AG09309 (cell line): ENCODE measurements at regions not wholly inside any gene's neighbourhood (a gene's known extent, or its start where the extent isn't known, plus 50 kb on each side); places are given as distances from the start of the nearest gene placed in this dataset.
"Not testable (repeated sequence)": the region's sequence is repeated elsewhere in the genome, so short reads cannot be mapped to it uniquely, and the experiment has no call there.

Source experiments
- DNase-seq: peaks from one replicate; pipeline ENCODE4 v3.0.0-alpha.2; 2010; ENCODE audit warnings: low read depth
- H3K4me3 ChIP-seq: 2 replicates; pipeline ENCODE4 v1.5.1; 2011; ENCODE audit warnings: mild to moderate bottlenecking, low read depth, low read length, moderate library complexity; ENCODE audit not compliant: control insufficient read depth
- TF ChIP-seq, protein P1 (sequence below): IDR thresholded peaks from 2 replicates; pipeline ENCODE4 v1.5.1; 2011; ENCODE audit warnings: mild to moderate bottlenecking, low read depth, low read length, inconsistent platforms; ENCODE audit not compliant: insufficient read depth, control insufficient read depth; ENCODE audit errors: missing control alignments

DNA sequence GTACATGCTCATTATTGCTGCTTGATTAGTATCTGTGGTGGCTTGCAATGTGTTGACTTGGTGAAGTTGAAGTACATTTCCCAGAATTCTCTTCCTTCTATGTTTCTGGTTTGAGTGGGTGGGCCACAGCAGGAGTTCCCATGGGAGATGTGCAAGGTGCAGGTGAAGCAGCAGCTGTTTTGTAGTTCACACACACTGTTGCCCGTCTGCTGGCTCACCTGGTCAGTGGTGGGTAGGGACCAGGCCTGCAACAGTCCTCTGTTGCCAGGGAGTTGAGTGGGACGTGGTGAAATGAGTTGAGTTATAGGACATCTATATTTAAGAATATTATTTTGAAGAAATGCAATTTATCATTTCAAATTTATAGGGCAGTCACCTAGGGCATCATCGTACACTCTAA lies 417.4 kb downstream of the TMEM135 start:
- DNase-seq: no peak
- no peak overlapping the region for H3K4me3 ChIP-seq
- TF ChIP-seq, protein P1, sequence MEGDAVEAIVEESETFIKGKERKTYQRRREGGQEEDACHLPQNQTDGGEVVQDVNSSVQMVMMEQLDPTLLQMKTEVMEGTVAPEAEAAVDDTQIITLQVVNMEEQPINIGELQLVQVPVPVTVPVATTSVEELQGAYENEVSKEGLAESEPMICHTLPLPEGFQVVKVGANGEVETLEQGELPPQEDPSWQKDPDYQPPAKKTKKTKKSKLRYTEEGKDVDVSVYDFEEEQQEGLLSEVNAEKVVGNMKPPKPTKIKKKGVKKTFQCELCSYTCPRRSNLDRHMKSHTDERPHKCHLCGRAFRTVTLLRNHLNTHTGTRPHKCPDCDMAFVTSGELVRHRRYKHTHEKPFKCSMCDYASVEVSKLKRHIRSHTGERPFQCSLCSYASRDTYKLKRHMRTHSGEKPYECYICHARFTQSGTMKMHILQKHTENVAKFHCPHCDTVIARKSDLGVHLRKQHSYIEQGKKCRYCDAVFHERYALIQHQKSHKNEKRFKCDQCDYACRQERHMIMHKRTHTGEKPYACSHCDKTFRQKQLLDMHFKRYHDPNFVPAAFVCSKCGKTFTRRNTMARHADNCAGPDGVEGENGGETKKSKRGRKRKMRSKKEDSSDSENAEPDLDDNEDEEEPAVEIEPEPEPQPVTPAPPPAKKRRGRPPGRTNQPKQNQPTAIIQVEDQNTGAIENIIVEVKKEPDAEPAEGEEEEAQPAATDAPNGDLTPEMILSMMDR: no peak

DNA sequence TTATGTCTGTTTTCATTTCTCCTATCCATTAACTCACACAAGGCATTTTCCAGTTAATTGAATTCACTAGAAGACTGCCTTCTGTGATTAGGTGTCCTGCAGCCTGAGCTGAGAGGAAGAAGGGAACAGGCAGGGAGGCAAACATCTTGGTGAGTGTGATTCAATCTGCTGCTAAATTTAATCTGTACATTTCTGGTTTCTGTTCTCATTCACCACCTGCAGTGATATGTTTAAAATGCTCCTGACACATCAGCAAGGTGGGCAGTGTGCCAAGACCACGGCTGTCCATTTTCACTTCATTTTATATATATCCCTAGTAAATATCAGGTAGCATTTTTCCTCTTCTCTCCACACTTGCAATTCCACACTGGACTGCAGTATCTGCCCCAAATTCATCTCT lies 416.5 kb downstream of the TMEM135 start:
- TF ChIP-seq, protein P1: no peak

DNA sequence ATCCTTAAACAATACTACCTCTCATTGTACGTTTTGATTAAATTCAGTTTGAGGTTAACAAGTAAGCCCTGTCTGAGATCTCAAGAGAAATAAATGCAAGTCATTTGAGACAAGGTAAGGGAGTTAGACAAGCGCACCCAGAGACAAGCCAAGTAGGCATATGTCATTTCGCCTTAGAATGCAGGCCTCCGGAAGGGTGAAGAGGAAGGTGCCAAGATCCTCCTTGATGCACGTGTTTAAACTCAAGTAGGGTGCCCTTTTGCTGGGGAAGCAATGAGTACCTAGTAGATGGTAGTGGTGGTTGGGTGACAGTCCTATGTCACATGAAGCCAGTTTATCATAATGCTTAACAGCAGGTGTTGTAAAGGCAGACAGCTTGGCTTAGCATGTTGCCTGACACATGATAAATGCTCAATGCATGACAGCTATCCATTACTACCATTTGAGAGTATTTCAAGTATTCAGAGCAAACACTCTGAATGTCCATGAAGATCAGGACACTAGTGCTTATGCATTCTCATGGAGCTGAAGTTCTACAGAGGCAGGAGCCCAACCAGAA lies 415.9 kb downstream of the TMEM135 start:
- H3K4me3 ChIP-seq: no peak overlapping the region
- no peak for DNase-seq
- TF ChIP-seq, protein P1: no peak

More for the DNA sequence above, 416.5 kb downstream of the TMEM135 start:
- no peak overlapping the region for H3K4me3 ChIP-seq
- no peak for DNase-seq

DNA sequence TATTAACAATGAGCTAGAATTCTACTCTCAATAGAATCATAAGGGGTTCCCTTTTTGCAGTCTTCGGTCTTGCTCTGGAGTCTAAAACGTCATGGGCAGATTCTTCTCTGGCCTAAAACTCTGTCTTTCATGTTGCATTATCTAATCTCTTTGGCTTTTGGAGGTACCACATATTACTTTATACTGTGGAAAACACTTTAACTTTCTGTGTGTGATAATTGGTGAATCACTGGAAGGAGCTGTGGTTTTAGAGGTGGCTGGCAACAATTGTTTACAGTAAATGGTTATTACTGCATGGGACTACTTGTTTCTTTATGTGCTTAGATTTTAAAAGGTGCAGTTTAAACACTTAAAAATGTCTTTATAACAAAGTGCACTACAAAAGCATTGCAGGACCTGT lies 414.3 kb downstream of the TMEM135 start:
- not testable (repeated sequence) for H3K4me3 ChIP-seq, DNase-seq

DNA sequence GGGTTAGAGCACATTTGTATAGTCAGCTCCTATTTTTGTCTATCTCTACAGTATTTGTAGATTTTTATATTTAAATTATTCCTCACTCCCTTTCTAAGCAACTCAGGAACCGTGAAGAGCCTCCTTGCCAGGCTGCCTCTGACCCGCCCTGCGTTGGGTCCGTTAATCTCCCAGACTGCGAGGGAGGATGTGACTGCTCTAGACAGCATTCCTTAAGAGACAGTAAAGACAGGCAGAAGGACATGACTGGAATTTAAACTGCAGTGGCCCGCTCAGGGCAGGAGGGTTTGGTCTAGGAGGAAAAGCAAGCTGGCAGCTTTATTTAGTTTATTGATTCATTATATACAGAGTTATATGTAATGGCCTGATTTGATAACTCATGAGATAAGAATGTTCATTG lies 413.7 kb downstream of the TMEM135 start:
- no peak overlapping the region for H3K4me3 ChIP-seq
- TF ChIP-seq, protein P1: no peak
- no peak for DNase-seq

DNA sequence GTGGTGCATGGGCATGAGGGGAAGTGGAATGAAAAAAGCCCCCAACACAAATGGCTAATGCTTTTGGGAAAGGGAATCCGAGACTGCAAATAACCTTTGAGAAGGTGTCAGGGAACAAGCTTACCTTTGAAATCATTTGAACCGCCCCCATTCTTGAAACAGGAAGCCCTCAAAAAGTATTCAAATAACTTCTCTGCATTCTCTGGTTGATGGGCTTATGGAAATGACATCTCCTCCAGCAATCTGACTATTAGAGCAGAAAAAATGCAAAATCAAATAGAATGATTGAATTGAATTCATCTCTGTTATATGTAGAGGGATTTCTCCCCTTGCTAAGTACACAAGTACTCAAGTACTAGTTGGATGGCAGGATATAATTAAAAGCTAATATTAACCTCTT lies 409.9 kb downstream of the TMEM135 start:
- DNase-seq: no peak
- H3K4me3 ChIP-seq: no peak overlapping the region
- TF ChIP-seq, protein P1: no peak

DNA sequence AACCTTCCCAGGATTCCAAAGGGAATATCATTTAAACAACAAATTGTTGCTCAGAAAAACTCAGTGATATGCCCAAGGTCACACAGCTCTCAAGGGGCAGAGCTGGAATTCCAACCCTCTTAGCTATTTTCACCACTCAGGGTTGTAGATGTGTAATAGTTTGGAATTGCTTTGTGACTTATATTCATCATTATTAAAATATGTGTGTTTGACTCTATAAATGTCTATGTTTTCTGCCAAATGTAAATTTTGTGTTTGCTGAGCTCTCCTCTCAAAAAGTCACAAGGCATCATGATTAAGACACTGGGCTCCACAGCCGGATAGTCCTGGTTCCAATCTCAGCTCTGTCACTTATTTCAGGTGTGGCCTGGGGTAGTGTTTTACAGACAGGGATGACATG lies 407.3 kb downstream of the TMEM135 start:
- no peak for DNase-seq
- TF ChIP-seq, protein P1: no peak
- H3K4me3 ChIP-seq: no peak overlapping the region
